Ishikawa (cell line): ENCODE measurements at regions not wholly inside any gene's neighbourhood (a gene's known extent, or its start where the extent isn't known, plus 50 kb on each side); places are given as distances from the start of the nearest gene placed in this dataset.

Source experiments
- CEBPB ChIP-seq: IDR thresholded peaks from 2 replicates; pipeline ENCODE4 v1.6.1; 2012
- EGR1 ChIP-seq: IDR thresholded peaks from 2 replicates; pipeline ENCODE4 v1.6.1; 2012
- EP300 ChIP-seq: IDR thresholded peaks from 2 replicates; pipeline ENCODE4 v1.6.1; 2012; ENCODE audit warnings: borderline replicate concordance
- MAX ChIP-seq: IDR thresholded peaks from 2 replicates; pipeline ENCODE4 v1.6.1; 2012
- RAD21 ChIP-seq: IDR thresholded peaks from 2 replicates; pipeline ENCODE4 v1.6.1; 2012; ENCODE audit warnings: low read depth
- REST ChIP-seq: IDR thresholded peaks from 2 replicates; pipeline ENCODE4 v1.6.1; 2012; ENCODE audit warnings: low read depth, mild to moderate bottlenecking
- USF1 ChIP-seq: IDR thresholded peaks from 2 replicates; pipeline ENCODE4 v1.6.1; 2012

GRCh38 chr18:77360315-77361190 is 110.9 kb downstream of the GALR1 start:
- peak; percentile 79 for TF ChIP-seq REST
- no peak for TF ChIP-seq USF1
- TF ChIP-seq MAX = no peak
- TF ChIP-seq EGR1 = no peak
- TF ChIP-seq RAD21 = no peak
- TF ChIP-seq EP300 = no peak
- TF ChIP-seq CEBPB = no peak
